ENCODE measurements at regions not wholly inside any gene's neighbourhood (a gene's known extent, or its start where the extent isn't known, plus 50 kb on each side); places are given as distances from the start of the nearest gene placed in this dataset.

GRCh38 chr9:12633016-12633765, 60.0 kb upstream of the TYRP1 start:
- DNase-seq (ENCODE audit: low read depth, low spot score): no peak

DNA sequence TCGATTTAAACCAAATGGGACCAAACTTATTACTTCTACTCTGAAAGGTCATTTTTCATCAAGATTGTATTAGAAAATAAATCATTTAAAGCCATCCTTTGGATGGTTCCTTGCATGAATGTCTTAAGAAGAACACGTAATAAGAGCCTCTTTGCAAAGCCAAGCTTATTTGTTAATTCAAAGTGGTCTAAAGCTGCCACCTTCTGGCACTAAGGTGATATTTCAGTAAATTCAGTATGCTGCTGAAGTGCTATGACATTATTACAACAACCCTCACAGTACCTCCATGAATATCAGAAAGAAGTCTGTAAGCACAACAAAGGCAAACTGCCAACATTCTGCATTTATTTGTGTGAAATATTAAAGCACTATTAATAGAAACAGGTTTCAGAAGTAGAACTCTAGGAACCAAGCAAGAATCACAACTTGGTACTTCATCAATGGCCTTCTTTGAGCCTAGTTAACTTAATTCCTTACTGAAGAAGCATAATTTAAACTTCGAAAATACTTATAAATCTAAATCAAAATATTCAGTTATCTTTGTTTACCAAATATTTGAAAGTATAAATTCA, 53.1 kb upstream of the TYRP1 start:
- DNase-seq (ENCODE audit: low read depth, low spot score): no peak

DNA sequence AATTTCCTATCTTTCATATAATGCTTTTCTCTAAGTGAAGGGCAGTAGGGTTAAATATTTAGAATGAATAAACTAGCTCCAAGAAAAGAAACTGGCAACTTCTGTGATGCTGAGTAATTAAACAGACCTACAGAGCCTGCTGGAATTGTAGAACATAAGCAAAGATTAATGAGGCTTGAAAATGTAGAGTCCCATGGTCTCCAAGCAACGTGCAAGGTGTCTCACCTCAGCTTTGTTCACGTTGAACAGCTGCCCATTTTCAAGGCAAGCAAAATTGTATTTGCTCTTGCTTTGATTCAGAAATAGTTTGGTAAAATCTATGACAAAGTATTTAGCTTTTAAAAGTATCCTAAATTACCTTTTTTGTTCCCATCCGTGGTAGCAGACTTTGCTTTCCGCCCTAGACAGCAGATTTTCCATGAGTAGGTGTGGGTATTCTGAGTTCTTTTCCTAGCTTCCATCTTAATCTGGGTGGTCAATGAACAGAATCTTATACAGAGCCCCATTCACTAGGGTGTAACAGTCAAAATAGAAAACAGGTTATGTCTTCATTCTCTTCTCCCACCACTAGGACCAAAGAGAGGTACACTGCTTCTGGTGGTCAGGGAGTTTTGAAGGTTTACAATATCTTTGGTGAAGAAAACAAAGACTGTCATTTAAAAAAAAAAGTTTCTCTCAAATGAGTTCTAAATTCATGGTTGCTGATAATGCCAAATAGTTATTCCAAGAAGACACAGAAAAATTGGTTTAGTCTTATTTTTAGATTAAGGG, 52.1 kb upstream of the TYRP1 start:
- DNase-seq (ENCODE audit: low read depth, low spot score): no peak
